Superior temporal gyrus (tissue), 1 donor: ENCODE measurements at regions not wholly inside any gene's neighbourhood (a gene's known extent, or its start where the extent isn't known, plus 50 kb on each side); places are given as distances from the start of the nearest gene placed in this dataset.

Experiments used
- DNase-seq: peaks from one replicate; pipeline ENCODE4 v3.0.0-alpha.2; 2016; ENCODE audit errors: extremely low spot score

GRCh38 chr9:82495884-82496777 lies 507.6 kb downstream of the SPATA31D1 start:
- no peak for DNase-seq

GRCh38 chr9:82498541-82499317 lies 510.2 kb downstream of the SPATA31D1 start:
- DNase-seq, result no peak

- DNase-seq, result no peak
Measured at GRCh38 chr9:82499337-82499736, 510.8 kb downstream of the SPATA31D1 start.

GRCh38 chr9:82504620-82505019 lies 516.0 kb downstream of the SPATA31D1 start:
- no peak for DNase-seq

GRCh38 chr9:82511626-82512025 lies 523.1 kb downstream of the SPATA31D1 start:
- no peak for DNase-seq

- no peak for DNase-seq
Measured at GRCh38 chr9:82512728-82513127, 524.2 kb downstream of the SPATA31D1 start.

GRCh38 chr9:82513242-82513751 lies 524.7 kb downstream of the SPATA31D1 start:
- no peak for DNase-seq

- DNase-seq, result no peak
Measured at GRCh38 chr9:82513976-82514735, 525.6 kb downstream of the SPATA31D1 start.

- no peak for DNase-seq
Measured at GRCh38 chr9:82518868-82519267, 530.3 kb downstream of the SPATA31D1 start.

GRCh38 chr9:82519332-82519731 lies 530.8 kb downstream of the SPATA31D1 start:
- no peak for DNase-seq

GRCh38 chr9:82524407-82524806 lies 535.8 kb downstream of the SPATA31D1 start:
- no peak for DNase-seq

GRCh38 chr9:82526577-82526976 lies 536.4 kb downstream of the RASEF start:
- peak; percentile 56 for DNase-seq

- DNase-seq, result no peak
Measured at GRCh38 chr9:82531795-82532194, 531.1 kb downstream of the RASEF start.

- DNase-seq, result peak; percentile 36
Measured at GRCh38 chr9:82532504-82533180, 530.3 kb downstream of the RASEF start.

GRCh38 chr9:82535432-82535998 lies 527.4 kb downstream of the RASEF start:
- no peak for DNase-seq

- no peak for DNase-seq
Measured at GRCh38 chr9:82538634-82539033, 524.3 kb downstream of the RASEF start.

GRCh38 chr9:82539146-82539545 lies 523.8 kb downstream of the RASEF start:
- DNase-seq, result no peak

- no peak for DNase-seq
Measured at GRCh38 chr9:82539856-82540579, 522.9 kb downstream of the RASEF start.

- no peak for DNase-seq
Measured at GRCh38 chr9:82543726-82544125, 519.2 kb downstream of the RASEF start.

- no peak for DNase-seq
Measured at GRCh38 chr9:82546136-82546535, 516.8 kb downstream of the RASEF start.
